HAP-1 (cell line): ENCODE measurements at regions not wholly inside any gene's neighbourhood (a gene's known extent, or its start where the extent isn't known, plus 50 kb on each side); places are given as distances from the start of the nearest gene placed in this dataset.

Experiments used
- DNase-seq, 2 experiments: peaks; one replicate each; pipeline ENCODE4 v3.0.0-alpha.2; 2016 to 2020; ENCODE audit warnings: low spot score in 2 of 2
- H3K27me3 ChIP-seq: fragments of 250-450 bp; sonication (Bioruptor Pico); 2 replicates; pipeline ENCODE4 v1.5.1; 2020; ENCODE audit warnings: low read depth, mild to moderate bottlenecking, moderate library complexity
- H3K36me3 ChIP-seq: fragments of 250-450 bp; sonication (Bioruptor Pico); replicated peaks from 2 replicates; pipeline ENCODE4 v1.5.1; 2020; ENCODE audit warnings: mild to moderate bottlenecking
- H3K4me1 ChIP-seq: fragments of 250-450 bp; sonication (Bioruptor Pico); 2 replicates; pipeline ENCODE4 v1.5.1; 2020; ENCODE audit warnings: mild to moderate bottlenecking
- H3K4me3 ChIP-seq: fragments of 250-450 bp; sonication (Bioruptor Pico); 2 replicates; pipeline ENCODE4 v1.5.1; 2020; ENCODE audit warnings: mild to moderate bottlenecking, moderate library complexity
- H3K9me3 ChIP-seq: fragments of 250-450 bp; sonication (Bioruptor Pico); 2 replicates; pipeline ENCODE4 v1.5.1; 2020; ENCODE audit warnings: mild to moderate bottlenecking, moderate library complexity
- in situ Hi-C: fragments of 300-500 bp; cut with MboI; formaldehyde crosslinking; loops from 3 replicates; pipeline ENCODE4 v1.14.3; 2020; ENCODE audit warnings: low sequenced_read_pairs, inconsistent platforms, mixed read lengths

DNA sequence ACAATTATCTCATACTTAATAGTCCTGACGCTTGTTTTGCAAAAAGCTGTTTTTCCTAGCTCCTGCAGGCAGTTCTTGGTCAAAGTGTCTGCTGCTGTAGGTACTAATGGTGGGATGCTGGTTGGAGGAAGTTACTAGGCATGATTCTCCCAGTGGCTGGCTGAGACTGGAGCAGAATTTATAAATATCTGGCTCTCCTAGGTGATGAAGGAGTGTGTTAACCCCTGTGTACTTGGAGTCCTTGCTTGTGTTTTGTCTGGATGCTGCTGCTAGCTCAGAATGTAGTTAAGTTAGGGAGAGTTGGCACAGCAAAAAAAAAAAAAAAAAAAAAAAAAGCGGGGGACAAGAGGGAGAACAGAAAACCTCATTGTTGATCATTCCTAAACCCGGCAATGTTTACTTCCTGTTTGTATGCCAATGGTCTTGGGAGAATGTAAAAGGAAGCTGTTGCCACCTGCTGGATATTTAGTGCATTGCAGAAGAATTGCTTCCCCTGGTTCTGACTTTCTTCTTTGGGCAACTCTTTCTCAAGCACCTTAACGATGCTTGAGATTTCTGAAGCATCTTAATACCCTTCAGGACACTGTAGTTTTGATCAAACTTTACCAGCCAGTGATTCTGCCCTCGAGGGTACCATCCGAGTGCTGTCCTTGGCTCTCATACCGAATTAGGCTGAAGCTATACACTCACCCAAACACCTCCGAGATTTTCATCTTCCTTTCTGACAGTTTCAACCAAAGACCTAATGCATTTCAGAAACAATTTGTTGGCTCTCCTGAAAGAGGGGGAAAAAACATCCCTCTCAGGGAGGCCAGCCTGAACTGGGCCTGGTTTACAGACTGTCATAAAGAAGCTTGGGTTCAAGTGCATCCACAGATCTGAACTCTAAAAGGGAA lies 71.7 kb upstream of the WWC1 start:
- Histone ChIP-seq H3K27me3 (peaks cover 10% of the 10 kb centered on the region; the same call in 1 of the 2 replicates), H3K36me3 (no peaks in the 10 kb centered on the region), H3K4me1 (no peaks in the 10 kb centered on the region), H3K9me3 (no peaks in the 10 kb centered on the region), H3K4me3 (no peak overlapping the region)
- in situ Hi-C loops: loop anchor here (5.0 to 10.0 kb wide), 2 partner anchors 102 to 495 kb away; no protein-coding TSS in a partner anchor
- DNase-seq: peak; percentile 65 to 74

GRCh38 chr5:168224085-168224484 lies 67.4 kb upstream of the WWC1 start:
- H3K9me3 ChIP-seq: no peaks in the 10 kb centered on the region
- no peak for DNase-seq
- in situ Hi-C loops: no loop called here
- H3K36me3 ChIP-seq: no peaks in the 10 kb centered on the region
- H3K4me1 ChIP-seq: no peaks in the 10 kb centered on the region
- H3K27me3 ChIP-seq: peaks cover 10% of the 10 kb centered on the region; the same call in 1 of the 2 replicates
- no peak overlapping the region for H3K4me3 ChIP-seq

DNA sequence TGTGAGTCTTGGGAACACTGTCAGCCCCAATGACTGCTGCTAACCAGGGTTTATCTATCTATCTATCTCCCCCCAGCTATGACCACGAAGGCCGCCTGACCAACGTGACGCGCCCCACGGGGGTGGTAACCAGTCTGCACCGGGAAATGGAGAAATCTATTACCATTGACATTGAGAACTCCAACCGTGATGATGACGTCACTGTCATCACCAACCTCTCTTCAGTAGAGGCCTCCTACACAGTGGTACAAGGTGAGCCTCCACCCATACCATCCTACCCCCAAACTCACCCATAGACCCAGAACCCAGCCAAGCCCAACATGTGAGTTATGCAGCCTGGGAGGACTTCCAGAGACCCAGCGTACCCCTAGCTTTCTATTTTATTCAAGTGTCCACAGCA lies 65.4 kb upstream of the WWC1 start:
- DNase-seq: no peak
- no peak overlapping the region for H3K4me3 ChIP-seq
- H3K27me3 ChIP-seq: peaks cover 8% of the 10 kb centered on the region; the same call in 1 of the 2 replicates
- H3K36me3 ChIP-seq: no peaks in the 10 kb centered on the region
- H3K9me3 ChIP-seq: no peaks in the 10 kb centered on the region
- no peaks in the 10 kb centered on the region for H3K4me1 ChIP-seq
- in situ Hi-C loops: no loop called here

DNA sequence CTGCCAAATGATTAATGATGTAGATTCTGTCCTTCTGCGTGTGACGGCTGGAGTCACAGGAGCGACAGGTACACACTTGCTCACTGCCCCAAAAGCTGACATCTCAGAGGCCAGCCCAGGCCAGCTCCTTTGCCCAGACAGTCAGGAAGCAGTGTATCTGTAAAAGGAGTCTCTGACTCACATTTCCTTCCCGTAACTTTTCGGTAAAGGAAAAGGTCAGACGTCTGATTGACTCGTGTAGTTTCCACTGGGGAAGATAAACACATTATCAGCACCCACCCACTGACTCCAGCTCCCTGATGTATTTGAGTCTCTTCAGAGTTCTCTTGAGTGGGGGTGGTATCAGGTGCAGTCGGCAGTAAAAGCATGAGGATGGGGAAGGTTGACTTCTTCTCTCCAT lies 64.4 kb upstream of the WWC1 start:
- in situ Hi-C loops: no loop called here
- no peak overlapping the region for H3K4me3 ChIP-seq
- H3K9me3 ChIP-seq: no peaks in the 10 kb centered on the region
- H3K4me1 ChIP-seq: no peaks in the 10 kb centered on the region
- H3K36me3 ChIP-seq: no peaks in the 10 kb centered on the region
- no peak for DNase-seq
- peaks cover 8% of the 10 kb centered on the region; the same call in 1 of the 2 replicates for H3K27me3 ChIP-seq

DNA sequence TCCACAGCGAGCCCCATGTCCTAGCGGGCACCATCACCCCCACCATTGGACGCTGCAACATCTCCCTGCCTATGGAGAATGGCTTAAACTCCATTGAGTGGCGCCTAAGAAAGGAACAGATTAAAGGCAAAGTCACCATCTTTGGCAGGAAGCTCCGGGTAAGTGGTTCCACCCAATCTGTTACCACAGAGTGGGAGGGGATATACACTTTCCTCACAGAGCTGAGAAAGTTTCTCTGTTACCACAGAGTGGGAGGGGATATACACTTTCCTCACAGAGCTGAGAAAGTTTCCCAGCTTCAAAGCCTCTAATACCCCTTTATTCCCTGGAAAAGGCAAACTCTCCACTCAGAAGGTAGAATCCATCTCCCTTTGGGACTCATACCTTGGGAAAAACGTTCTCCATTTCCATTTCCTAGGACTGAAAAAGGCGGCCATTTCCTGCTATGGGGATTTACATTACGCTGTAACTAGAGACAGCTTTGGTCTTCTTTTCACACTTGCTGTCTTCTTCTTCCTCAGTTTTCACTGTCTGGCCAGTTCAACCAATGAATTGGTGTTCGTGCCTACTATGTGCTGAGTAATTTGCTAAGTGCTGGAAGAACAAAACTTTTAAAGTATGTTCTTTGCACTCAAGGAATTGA lies 63.4 kb upstream of the WWC1 start:
- Histone ChIP-seq H3K9me3 (no peaks in the 10 kb centered on the region), H3K4me1 (no peaks in the 10 kb centered on the region), H3K27me3 (0 out of 2 replicates have a peak, but pooled peaks cover 3% of the 10 kb centered on the region), H3K4me3 (no peak overlapping the region), H3K36me3 (no peaks in the 10 kb centered on the region)
- in situ Hi-C loops: no loop called here
- no peak for DNase-seq

GRCh38 chr5:168228668-168229067 lies 62.8 kb upstream of the WWC1 start:
- no peak for DNase-seq
- Histone ChIP-seq H3K4me3 (no peak overlapping the region), H3K9me3 (no peaks in the 10 kb centered on the region), H3K27me3 (0 out of 2 replicates have a peak, but pooled peaks cover 3% of the 10 kb centered on the region), H3K4me1 (no peaks in the 10 kb centered on the region), H3K36me3 (no peaks in the 10 kb centered on the region)
- in situ Hi-C loops: no loop called here

GRCh38 chr5:168234133-168234532 lies 57.3 kb upstream of the WWC1 start:
- no peak for DNase-seq
- Histone ChIP-seq H3K27me3 (no peaks in the 10 kb centered on the region), H3K4me1 (no peaks in the 10 kb centered on the region), H3K36me3 (no peaks in the 10 kb centered on the region), H3K9me3 (no peaks in the 10 kb centered on the region), H3K4me3 (no peak overlapping the region)
- in situ Hi-C loops: no loop called here

GRCh38 chr5:168238463-168238862 lies 53.0 kb upstream of the WWC1 start:
- in situ Hi-C loops: no loop called here
- H3K4me3 ChIP-seq: no peak overlapping the region
- no peaks in the 10 kb centered on the region for H3K36me3 ChIP-seq
- H3K27me3 ChIP-seq: no peaks in the 10 kb centered on the region
- H3K4me1 ChIP-seq: no peaks in the 10 kb centered on the region
- H3K9me3 ChIP-seq: no peaks in the 10 kb centered on the region; the same call in 1 of the 2 replicates
- no peak for DNase-seq

GRCh38 chr5:168239325-168239724 lies 52.1 kb upstream of the WWC1 start:
- no peak overlapping the region for H3K4me3 ChIP-seq
- H3K27me3 ChIP-seq: no peaks in the 10 kb centered on the region
- no peaks in the 10 kb centered on the region for H3K36me3 ChIP-seq
- no peak for DNase-seq
- in situ Hi-C loops: no loop called here
- no peaks in the 10 kb centered on the region; the same call in 1 of the 2 replicates for H3K9me3 ChIP-seq
- H3K4me1 ChIP-seq: no peaks in the 10 kb centered on the region
